ENCODE measurements at regions not wholly inside any gene's neighbourhood (a gene's known extent, or its start where the extent isn't known, plus 50 kb on each side); places are given as distances from the start of the nearest gene placed in this dataset.

GRCh38 chr7:136807598-136807997, 60.9 kb upstream of the CHRM2 start:
- no peaks in the 10 kb centered on the region for H4K20me1 ChIP-seq (ENCODE audit: insufficient read depth, low read length)
- no peak overlapping the region for H3K4me3 ChIP-seq (ENCODE audit: low read depth, low read length, poor library complexity, severe bottlenecking)
- H3K27me3 ChIP-seq (ENCODE audit: insufficient read depth, low read length): no peaks in the 10 kb centered on the region
- H3K4me1 ChIP-seq (ENCODE audit: insufficient read depth, low read length, severe bottlenecking): no peaks in the 10 kb centered on the region
- TF ChIP-seq EZH2 (IDR thresholded peaks at IDR 0.05; ENCODE audit: borderline replicate concordance, low read length): no peak
- TF ChIP-seq, protein P1, sequence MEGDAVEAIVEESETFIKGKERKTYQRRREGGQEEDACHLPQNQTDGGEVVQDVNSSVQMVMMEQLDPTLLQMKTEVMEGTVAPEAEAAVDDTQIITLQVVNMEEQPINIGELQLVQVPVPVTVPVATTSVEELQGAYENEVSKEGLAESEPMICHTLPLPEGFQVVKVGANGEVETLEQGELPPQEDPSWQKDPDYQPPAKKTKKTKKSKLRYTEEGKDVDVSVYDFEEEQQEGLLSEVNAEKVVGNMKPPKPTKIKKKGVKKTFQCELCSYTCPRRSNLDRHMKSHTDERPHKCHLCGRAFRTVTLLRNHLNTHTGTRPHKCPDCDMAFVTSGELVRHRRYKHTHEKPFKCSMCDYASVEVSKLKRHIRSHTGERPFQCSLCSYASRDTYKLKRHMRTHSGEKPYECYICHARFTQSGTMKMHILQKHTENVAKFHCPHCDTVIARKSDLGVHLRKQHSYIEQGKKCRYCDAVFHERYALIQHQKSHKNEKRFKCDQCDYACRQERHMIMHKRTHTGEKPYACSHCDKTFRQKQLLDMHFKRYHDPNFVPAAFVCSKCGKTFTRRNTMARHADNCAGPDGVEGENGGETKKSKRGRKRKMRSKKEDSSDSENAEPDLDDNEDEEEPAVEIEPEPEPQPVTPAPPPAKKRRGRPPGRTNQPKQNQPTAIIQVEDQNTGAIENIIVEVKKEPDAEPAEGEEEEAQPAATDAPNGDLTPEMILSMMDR (IDR thresholded peaks at IDR 0.05; ENCODE audit: low read length): no peak
- H3F3A ChIP-seq (ENCODE audit: insufficient read depth, low read length): no peaks in the 10 kb centered on the region
- H3K9me2 ChIP-seq (ENCODE audit: low read depth, low read length): no peaks in the 10 kb centered on the region
- no peak overlapping the region for H3K4me2 ChIP-seq (ENCODE audit: low read length)
- no peak overlapping the region for H3K27ac ChIP-seq (ENCODE audit: low read depth, low read length, poor library complexity, severe bottlenecking)
- H3K36me3 ChIP-seq (ENCODE audit: insufficient read depth, low read length): no peaks in the 10 kb centered on the region
- no peaks in the 10 kb centered on the region for H3K9me3 ChIP-seq (ENCODE audit: low read length)
- H3K9ac ChIP-seq (ENCODE audit: low read length): no peak overlapping the region
- no peak overlapping the region for H2AFZ ChIP-seq (ENCODE audit: low read length)
- no peaks in the 10 kb centered on the region for H3K79me2 ChIP-seq (ENCODE audit: insufficient read depth, low read length)

- no peak overlapping the region for H3K4me2 ChIP-seq (ENCODE audit: low read length)
- H4K20me1 ChIP-seq (ENCODE audit: insufficient read depth, low read length): no peaks in the 10 kb centered on the region
- no peaks in the 10 kb centered on the region for H3K27me3 ChIP-seq (ENCODE audit: insufficient read depth, low read length)
- no peaks in the 10 kb centered on the region for H3K4me1 ChIP-seq (ENCODE audit: insufficient read depth, low read length, severe bottlenecking)
- H3K9ac ChIP-seq (ENCODE audit: low read length): no peak overlapping the region
- no peaks in the 10 kb centered on the region for H3F3A ChIP-seq (ENCODE audit: insufficient read depth, low read length)
- H2AFZ ChIP-seq (ENCODE audit: low read length): no peak overlapping the region
- no peak overlapping the region for H3K27ac ChIP-seq (ENCODE audit: low read depth, low read length, poor library complexity, severe bottlenecking)
- no peaks in the 10 kb centered on the region for H3K9me2 ChIP-seq (ENCODE audit: low read depth, low read length)
- no peaks in the 10 kb centered on the region for H3K36me3 ChIP-seq (ENCODE audit: insufficient read depth, low read length)
- H3K9me3 ChIP-seq (ENCODE audit: low read length): no peaks in the 10 kb centered on the region
- H3K4me3 ChIP-seq (ENCODE audit: low read depth, low read length, poor library complexity, severe bottlenecking): no peak overlapping the region
- TF ChIP-seq, protein P1 (IDR thresholded peaks at IDR 0.05; ENCODE audit: low read length): no peak
- no peak for TF ChIP-seq EZH2 (IDR thresholded peaks at IDR 0.05; ENCODE audit: borderline replicate concordance, low read length)
- H3K79me2 ChIP-seq (ENCODE audit: insufficient read depth, low read length): no peaks in the 10 kb centered on the region
These were observed 65.4 kb upstream of the CHRM2 start for GRCh38 chr7:136803028-136803427.

GRCh38 chr7:136783934-136784333, 84.5 kb upstream of the CHRM2 start:
- Histone ChIP-seq H3F3A (ENCODE audit: insufficient read depth, low read length) (no peaks in the 10 kb centered on the region), H2AFZ (ENCODE audit: low read length) (no peak overlapping the region), H3K79me2 (ENCODE audit: insufficient read depth, low read length) (no peaks in the 10 kb centered on the region), H3K4me2 (ENCODE audit: low read length) (no peak overlapping the region), H3K9me2 (ENCODE audit: low read depth, low read length) (no peaks in the 10 kb centered on the region), H4K20me1 (ENCODE audit: insufficient read depth, low read length) (no peaks in the 10 kb centered on the region), H3K27me3 (ENCODE audit: insufficient read depth, low read length) (no peaks in the 10 kb centered on the region), H3K9ac (ENCODE audit: low read length) (no peak overlapping the region), H3K4me1 (ENCODE audit: insufficient read depth, low read length, severe bottlenecking) (no peaks in the 10 kb centered on the region), H3K9me3 (ENCODE audit: low read length) (no peaks in the 10 kb centered on the region), H3K36me3 (ENCODE audit: insufficient read depth, low read length) (no peaks in the 10 kb centered on the region), H3K27ac (ENCODE audit: low read depth, low read length, poor library complexity, severe bottlenecking) (no peak overlapping the region), H3K4me3 (ENCODE audit: low read depth, low read length, poor library complexity, severe bottlenecking) (no peak overlapping the region)
- no peak for TF ChIP-seq EZH2 (IDR thresholded peaks at IDR 0.05; ENCODE audit: borderline replicate concordance, low read length)
- TF ChIP-seq, protein P1 (IDR thresholded peaks at IDR 0.05; ENCODE audit: low read length): no peak

Data from OCI-LY1 (cell line).